ENCODE measurements at regions not wholly inside any gene's neighbourhood (a gene's known extent, or its start where the extent isn't known, plus 50 kb on each side); places are given as distances from the start of the nearest gene placed in this dataset.

GRCh38 chr2:76387294-76387693 is 676.6 kb upstream of the GCFC2 start:
- ATAC-seq = no peak
- TF ChIP-seq PPARA (CRISPR knock-in tag; IDR thresholded peaks at IDR 0.05; ENCODE audit: borderline replicate concordance) = no peak
- TF ChIP-seq RARB (CRISPR knock-in tag; IDR thresholded peaks at IDR 0.05) = no peak
- no peak for TF ChIP-seq TCF4 (CRISPR knock-in tag; IDR thresholded peaks at IDR 0.05; ENCODE audit: borderline replicate concordance)
- TF ChIP-seq GLIS3 (CRISPR knock-in tag; IDR thresholded peaks at IDR 0.05) = no peak
- no peak for TF ChIP-seq ZNF565 (CRISPR knock-in tag; conservative IDR thresholded peaks at IDR 0.05; ENCODE audit: low read depth)
- TF ChIP-seq ISL1 (CRISPR knock-in tag; IDR thresholded peaks at IDR 0.05) = no peak
- no peak for TF ChIP-seq ARNTL (CRISPR knock-in tag; IDR thresholded peaks at IDR 0.05; ENCODE audit: borderline replicate concordance, low read depth)
- no peak for TF ChIP-seq ZFP30 (CRISPR knock-in tag; IDR thresholded peaks at IDR 0.05)
- no peak for TF ChIP-seq ZNF8 (CRISPR knock-in tag; IDR thresholded peaks at IDR 0.05)
- TF ChIP-seq ESRRG (CRISPR knock-in tag; IDR thresholded peaks at IDR 0.05) = no peak
- no peak for TF ChIP-seq CREB5 (CRISPR knock-in tag; IDR thresholded peaks at IDR 0.05; ENCODE audit: low read depth)
- no peak for TF ChIP-seq TOX (CRISPR knock-in tag; IDR thresholded peaks at IDR 0.05; ENCODE audit: borderline replicate concordance)

GRCh38 chr2:76385943-76386342 is 675.2 kb upstream of the GCFC2 start:
- no peak for TF ChIP-seq POU6F1 (CRISPR knock-in tag; IDR thresholded peaks at IDR 0.05; ENCODE audit: borderline replicate concordance, low read depth)
- no peak for TF ChIP-seq SNAI2 (CRISPR knock-in tag; IDR thresholded peaks at IDR 0.05)
- no peak for TF ChIP-seq TCF4 (CRISPR knock-in tag; IDR thresholded peaks at IDR 0.05; ENCODE audit: borderline replicate concordance)
- no peak for TF ChIP-seq ARNTL (CRISPR knock-in tag; IDR thresholded peaks at IDR 0.05; ENCODE audit: borderline replicate concordance, low read depth)
- no peak for TF ChIP-seq ESRRG (CRISPR knock-in tag; IDR thresholded peaks at IDR 0.05)
- no peak for TF ChIP-seq ZNF8 (CRISPR knock-in tag; IDR thresholded peaks at IDR 0.05)
- no peak for TF ChIP-seq ZFP3 (CRISPR knock-in tag; IDR thresholded peaks at IDR 0.05)
- no peak for TF ChIP-seq CREB5 (CRISPR knock-in tag; IDR thresholded peaks at IDR 0.05; ENCODE audit: low read depth)
- TF ChIP-seq OSR1 (CRISPR knock-in tag; IDR thresholded peaks at IDR 0.05) = no peak
- no peak for TF ChIP-seq TOX (CRISPR knock-in tag; IDR thresholded peaks at IDR 0.05; ENCODE audit: borderline replicate concordance)
- TF ChIP-seq RARB (CRISPR knock-in tag; IDR thresholded peaks at IDR 0.05) = no peak
- TF ChIP-seq ISL1 (CRISPR knock-in tag; IDR thresholded peaks at IDR 0.05) = no peak
- no peak for ATAC-seq

- TF ChIP-seq TOX (CRISPR knock-in tag; IDR thresholded peaks at IDR 0.05; ENCODE audit: borderline replicate concordance) (no peak), ISL1 (CRISPR knock-in tag; IDR thresholded peaks at IDR 0.05) (peak; percentile 39; the same call in 1 of the 2 replicates)
- TF ChIP-seq, protein P1, sequence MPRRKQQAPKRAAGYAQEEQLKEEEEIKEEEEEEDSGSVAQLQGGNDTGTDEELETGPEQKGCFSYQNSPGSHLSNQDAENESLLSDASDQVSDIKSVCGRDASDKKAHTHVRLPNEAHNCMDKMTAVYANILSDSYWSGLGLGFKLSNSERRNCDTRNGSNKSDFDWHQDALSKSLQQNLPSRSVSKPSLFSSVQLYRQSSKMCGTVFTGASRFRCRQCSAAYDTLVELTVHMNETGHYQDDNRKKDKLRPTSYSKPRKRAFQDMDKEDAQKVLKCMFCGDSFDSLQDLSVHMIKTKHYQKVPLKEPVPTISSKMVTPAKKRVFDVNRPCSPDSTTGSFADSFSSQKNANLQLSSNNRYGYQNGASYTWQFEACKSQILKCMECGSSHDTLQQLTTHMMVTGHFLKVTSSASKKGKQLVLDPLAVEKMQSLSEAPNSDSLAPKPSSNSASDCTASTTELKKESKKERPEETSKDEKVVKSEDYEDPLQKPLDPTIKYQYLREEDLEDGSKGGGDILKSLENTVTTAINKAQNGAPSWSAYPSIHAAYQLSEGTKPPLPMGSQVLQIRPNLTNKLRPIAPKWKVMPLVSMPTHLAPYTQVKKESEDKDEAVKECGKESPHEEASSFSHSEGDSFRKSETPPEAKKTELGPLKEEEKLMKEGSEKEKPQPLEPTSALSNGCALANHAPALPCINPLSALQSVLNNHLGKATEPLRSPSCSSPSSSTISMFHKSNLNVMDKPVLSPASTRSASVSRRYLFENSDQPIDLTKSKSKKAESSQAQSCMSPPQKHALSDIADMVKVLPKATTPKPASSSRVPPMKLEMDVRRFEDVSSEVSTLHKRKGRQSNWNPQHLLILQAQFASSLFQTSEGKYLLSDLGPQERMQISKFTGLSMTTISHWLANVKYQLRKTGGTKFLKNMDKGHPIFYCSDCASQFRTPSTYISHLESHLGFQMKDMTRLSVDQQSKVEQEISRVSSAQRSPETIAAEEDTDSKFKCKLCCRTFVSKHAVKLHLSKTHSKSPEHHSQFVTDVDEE (CRISPR knock-in tag; IDR thresholded peaks at IDR 0.05) = peak; percentile 64; the same call in 1 of the 2 replicates
- ATAC-seq = no peak
These were observed 670.9 kb upstream of the GCFC2 start for GRCh38 chr2:76381624-76382023.

- no peak for TF ChIP-seq ZNF565 (CRISPR knock-in tag; conservative IDR thresholded peaks at IDR 0.05; ENCODE audit: low read depth)
- TF ChIP-seq PATZ1 (CRISPR knock-in tag; IDR thresholded peaks at IDR 0.05; ENCODE audit: borderline replicate concordance) = no peak
- TF ChIP-seq, protein P1 (CRISPR knock-in tag; IDR thresholded peaks at IDR 0.05) = no peak
- TF ChIP-seq POU6F1 (CRISPR knock-in tag; IDR thresholded peaks at IDR 0.05; ENCODE audit: borderline replicate concordance, low read depth) = no peak
- TF ChIP-seq ZC3H10 (CRISPR knock-in tag; IDR thresholded peaks at IDR 0.05) = no peak
- TF ChIP-seq PPARA (CRISPR knock-in tag; IDR thresholded peaks at IDR 0.05; ENCODE audit: borderline replicate concordance) = no peak
- no peak for TF ChIP-seq ARNTL (CRISPR knock-in tag; IDR thresholded peaks at IDR 0.05; ENCODE audit: borderline replicate concordance, low read depth)
- no peak for TF ChIP-seq ZFP3 (CRISPR knock-in tag; IDR thresholded peaks at IDR 0.05)
- TF ChIP-seq SNAI2 (CRISPR knock-in tag; IDR thresholded peaks at IDR 0.05) = no peak
- ATAC-seq = no peak
These were observed 667.4 kb upstream of the GCFC2 start for GRCh38 chr2:76378140-76378539.

Measured in SK-N-SH treated with all-trans-retinoic acid at 6 μM for 48 hours (cell line).